GM12892 (cell line): ENCODE measurements at regions not wholly inside any gene's neighbourhood (a gene's known extent, or its start where the extent isn't known, plus 50 kb on each side); places are given as distances from the start of the nearest gene placed in this dataset.

Source experiments
- POLR2AphosphoS5 ChIP-seq: IDR thresholded peaks from 2 replicates; pipeline ENCODE4 v1.6.1; 2011; ENCODE audit warnings: low read depth, low read length, control low read depth
- TAF1 ChIP-seq: IDR thresholded peaks from 2 replicates; pipeline ENCODE4 v1.6.1; 2011; ENCODE audit warnings: low read depth, mild to moderate bottlenecking, control low read depth, low read length, borderline replicate concordance

DNA sequence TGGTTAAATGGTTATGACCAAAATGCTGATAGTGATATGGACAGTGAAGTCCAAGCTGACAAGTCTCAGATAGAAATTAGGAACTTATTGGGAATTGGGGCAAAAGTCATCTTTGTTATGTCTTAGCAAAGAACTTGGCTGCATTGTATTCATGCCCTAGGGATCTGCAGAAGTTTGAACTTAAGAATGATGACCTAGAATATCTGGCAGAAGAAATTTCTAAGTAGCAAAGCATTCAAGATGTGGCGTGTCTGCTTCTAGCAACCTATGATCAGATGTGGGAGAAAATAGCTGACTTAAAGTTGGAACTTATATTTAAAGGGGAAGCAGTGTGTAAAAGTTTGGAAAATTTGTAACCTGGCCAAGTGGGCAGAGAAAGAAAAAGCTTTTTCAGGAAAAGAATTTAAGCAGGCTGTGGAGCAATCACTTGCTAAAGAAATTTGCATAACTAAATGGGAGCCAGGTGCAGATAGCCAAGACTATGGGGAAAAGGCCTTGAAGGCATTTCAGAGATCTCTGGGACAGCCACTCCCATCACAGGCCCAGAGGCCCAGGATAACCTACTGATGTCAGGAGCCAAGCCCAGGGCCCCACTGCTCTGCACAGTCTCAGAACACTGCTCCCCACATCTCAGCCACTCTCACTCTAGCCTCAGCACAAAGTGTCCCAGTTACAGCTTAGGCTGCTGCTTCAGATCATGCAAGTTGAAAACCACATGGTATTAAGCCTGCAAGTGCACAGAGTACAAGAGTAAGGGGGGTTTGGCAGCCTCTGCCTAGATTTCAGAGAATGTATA, 147.8 kb upstream of the TGFBR2 start:
- TF ChIP-seq TAF1, result no peak
- no peak for TF ChIP-seq POLR2AphosphoS5
